Endothelial cell (in vitro differentiated cells): ENCODE measurements at regions not wholly inside any gene's neighbourhood (a gene's known extent, or its start where the extent isn't known, plus 50 kb on each side); places are given as distances from the start of the nearest gene placed in this dataset.
"Not testable (repeated sequence)": the region's sequence is repeated elsewhere in the genome, so short reads cannot be mapped to it uniquely, and the experiment has no call there.

Experiments used
- DNase-seq: peaks from one replicate; pipeline ENCODE4 v3.0.0; 2021; ENCODE audit warnings: low spot score
- H3K27ac Mint-ChIP-seq: one replicate; pipeline ENCODE4 v1.8.0; 2021; ENCODE audit warnings: mixed read lengths, inconsistent platforms; ENCODE audit not compliant: unreplicated experiment
- H3K27me3 Mint-ChIP-seq: one replicate; pipeline ENCODE4 v1.8.0; 2021; ENCODE audit warnings: mild to moderate bottlenecking, moderate library complexity, mixed read lengths, inconsistent platforms; ENCODE audit not compliant: unreplicated experiment
- H3K36me3 Mint-ChIP-seq: one replicate; pipeline ENCODE4 v1.8.0; 2021; ENCODE audit warnings: mild to moderate bottlenecking, low read depth, mixed read lengths, inconsistent platforms; ENCODE audit not compliant: unreplicated experiment
- H3K4me1 Mint-ChIP-seq: one replicate; pipeline ENCODE4 v1.8.0; 2021; ENCODE audit warnings: mild to moderate bottlenecking, mixed read lengths, inconsistent platforms; ENCODE audit not compliant: unreplicated experiment
- H3K4me3 Mint-ChIP-seq: one replicate; pipeline ENCODE4 v1.8.0; 2021; ENCODE audit warnings: mild to moderate bottlenecking, mixed read lengths, inconsistent platforms; ENCODE audit not compliant: unreplicated experiment
- H3K9me3 Mint-ChIP-seq: one replicate; pipeline ENCODE4 v1.8.0; 2021; ENCODE audit warnings: mixed read lengths, inconsistent platforms; ENCODE audit not compliant: unreplicated experiment
- TF ChIP-seq, protein P1 (sequence below): fragments of 200-600 bp; sonication (generic); IDR thresholded peaks from one replicate; pipeline ENCODE4 v1.5.0; 2021; ENCODE audit warnings: antibody characterized with exemption; ENCODE audit not compliant: unreplicated experiment

- no peaks in the 10 kb centered on the region for H3K36me3 Mint-ChIP-seq
- no peak overlapping the region for H3K4me3 Mint-ChIP-seq
- H3K4me1 Mint-ChIP-seq: no peaks in the 10 kb centered on the region
- peaks cover 2% of the 10 kb centered on the region for H3K27me3 Mint-ChIP-seq
- TF ChIP-seq, protein P1, sequence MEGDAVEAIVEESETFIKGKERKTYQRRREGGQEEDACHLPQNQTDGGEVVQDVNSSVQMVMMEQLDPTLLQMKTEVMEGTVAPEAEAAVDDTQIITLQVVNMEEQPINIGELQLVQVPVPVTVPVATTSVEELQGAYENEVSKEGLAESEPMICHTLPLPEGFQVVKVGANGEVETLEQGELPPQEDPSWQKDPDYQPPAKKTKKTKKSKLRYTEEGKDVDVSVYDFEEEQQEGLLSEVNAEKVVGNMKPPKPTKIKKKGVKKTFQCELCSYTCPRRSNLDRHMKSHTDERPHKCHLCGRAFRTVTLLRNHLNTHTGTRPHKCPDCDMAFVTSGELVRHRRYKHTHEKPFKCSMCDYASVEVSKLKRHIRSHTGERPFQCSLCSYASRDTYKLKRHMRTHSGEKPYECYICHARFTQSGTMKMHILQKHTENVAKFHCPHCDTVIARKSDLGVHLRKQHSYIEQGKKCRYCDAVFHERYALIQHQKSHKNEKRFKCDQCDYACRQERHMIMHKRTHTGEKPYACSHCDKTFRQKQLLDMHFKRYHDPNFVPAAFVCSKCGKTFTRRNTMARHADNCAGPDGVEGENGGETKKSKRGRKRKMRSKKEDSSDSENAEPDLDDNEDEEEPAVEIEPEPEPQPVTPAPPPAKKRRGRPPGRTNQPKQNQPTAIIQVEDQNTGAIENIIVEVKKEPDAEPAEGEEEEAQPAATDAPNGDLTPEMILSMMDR: no peak
- no peaks in the 10 kb centered on the region for H3K9me3 Mint-ChIP-seq
- H3K27ac Mint-ChIP-seq: no peak overlapping the region
- no peak for DNase-seq
Measured at GRCh38 chrX:128807367-128807766, 715.9 kb downstream of the SMARCA1 start.

- peaks cover 2% of the 10 kb centered on the region for H3K27me3 Mint-ChIP-seq
- DNase-seq: no peak
- H3K36me3 Mint-ChIP-seq: no peaks in the 10 kb centered on the region
- no peaks in the 10 kb centered on the region for H3K9me3 Mint-ChIP-seq
- H3K27ac Mint-ChIP-seq: no peak overlapping the region
- TF ChIP-seq, protein P1: no peak
- H3K4me1 Mint-ChIP-seq: no peaks in the 10 kb centered on the region
- H3K4me3 Mint-ChIP-seq: no peak overlapping the region
Measured at GRCh38 chrX:128805236-128805635, 718.1 kb downstream of the SMARCA1 start.

GRCh38 chrX:128804828-128805227 lies 718.5 kb downstream of the SMARCA1 start:
- Mint-ChIP-seq H3K27me3 (peaks cover 2% of the 10 kb centered on the region), H3K36me3 (no peaks in the 10 kb centered on the region), H3K9me3 (no peaks in the 10 kb centered on the region), H3K27ac (no peak overlapping the region), H3K4me3 (no peak overlapping the region), H3K4me1 (no peaks in the 10 kb centered on the region)
- TF ChIP-seq, protein P1: no peak
- no peak for DNase-seq

GRCh38 chrX:128800138-128800537 lies 723.2 kb downstream of the SMARCA1 start:
- DNase-seq: no peak
- H3K4me3 Mint-ChIP-seq: no peak overlapping the region
- no peaks in the 10 kb centered on the region for H3K9me3 Mint-ChIP-seq
- H3K36me3 Mint-ChIP-seq: no peaks in the 10 kb centered on the region
- H3K27me3 Mint-ChIP-seq: no peaks in the 10 kb centered on the region
- H3K4me1 Mint-ChIP-seq: no peaks in the 10 kb centered on the region
- no peak overlapping the region for H3K27ac Mint-ChIP-seq
- TF ChIP-seq, protein P1: no peak

- not testable (repeated sequence) for DNase-seq, H3K9me3 Mint-ChIP-seq, H3K27ac Mint-ChIP-seq, H3K4me3 Mint-ChIP-seq, H3K36me3 Mint-ChIP-seq, H3K27me3 Mint-ChIP-seq, H3K4me1 Mint-ChIP-seq
Measured at GRCh38 chrX:128783139-128783538, 730.9 kb upstream of the ACTRT1 start.

- Mint-ChIP-seq H3K27ac (no peak overlapping the region), H3K36me3 (no peaks in the 10 kb centered on the region), H3K27me3 (peaks cover 2% of the 10 kb centered on the region), H3K4me3 (no peak overlapping the region), H3K4me1 (no peaks in the 10 kb centered on the region), H3K9me3 (no peaks in the 10 kb centered on the region)
- TF ChIP-seq, protein P1: peak; percentile 23
- peak; percentile 49 for DNase-seq
Measured at GRCh38 chrX:128781506-128781905, 729.3 kb upstream of the ACTRT1 start.
